ENCODE measurements at regions not wholly inside any gene's neighbourhood (a gene's known extent, or its start where the extent isn't known, plus 50 kb on each side); places are given as distances from the start of the nearest gene placed in this dataset.

GRCh38 chr10:75294866-75295701 lies 59.3 kb upstream of the COMTD1 start (continued):
- TF ChIP-seq TSHZ1 (tag by site-specific recombination; IDR thresholded peaks at IDR 0.05; ENCODE audit: borderline replicate concordance), result peak; percentile 94
- peak; percentile 86 for TF ChIP-seq ZBTB21 (tag by site-specific recombination; IDR thresholded peaks at IDR 0.05)
- peak; percentile 96 for TF ChIP-seq ZNF561 (tag by site-specific recombination; IDR thresholded peaks at IDR 0.05; ENCODE audit: borderline replicate concordance)
- TF ChIP-seq, protein P1, sequence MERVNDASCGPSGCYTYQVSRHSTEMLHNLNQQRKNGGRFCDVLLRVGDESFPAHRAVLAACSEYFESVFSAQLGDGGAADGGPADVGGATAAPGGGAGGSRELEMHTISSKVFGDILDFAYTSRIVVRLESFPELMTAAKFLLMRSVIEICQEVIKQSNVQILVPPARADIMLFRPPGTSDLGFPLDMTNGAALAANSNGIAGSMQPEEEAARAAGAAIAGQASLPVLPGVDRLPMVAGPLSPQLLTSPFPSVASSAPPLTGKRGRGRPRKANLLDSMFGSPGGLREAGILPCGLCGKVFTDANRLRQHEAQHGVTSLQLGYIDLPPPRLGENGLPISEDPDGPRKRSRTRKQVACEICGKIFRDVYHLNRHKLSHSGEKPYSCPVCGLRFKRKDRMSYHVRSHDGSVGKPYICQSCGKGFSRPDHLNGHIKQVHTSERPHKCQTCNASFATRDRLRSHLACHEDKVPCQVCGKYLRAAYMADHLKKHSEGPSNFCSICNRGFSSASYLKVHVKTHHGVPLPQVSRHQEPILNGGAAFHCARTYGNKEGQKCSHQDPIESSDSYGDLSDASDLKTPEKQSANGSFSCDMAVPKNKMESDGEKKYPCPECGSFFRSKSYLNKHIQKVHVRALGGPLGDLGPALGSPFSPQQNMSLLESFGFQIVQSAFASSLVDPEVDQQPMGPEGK (tag by site-specific recombination; IDR thresholded peaks at IDR 0.05), result peak; percentile 74
- no peak for TF ChIP-seq ZNF621 (tag by site-specific recombination; IDR thresholded peaks at IDR 0.05)
- peak; percentile 95 for TF ChIP-seq MEIS1 (CRISPR knock-in tag; IDR thresholded peaks at IDR 0.05; ENCODE audit: borderline replicate concordance)
- no peak for TF ChIP-seq ZNF292 (tag by site-specific recombination; IDR thresholded peaks at IDR 0.05; ENCODE audit: borderline replicate concordance, low read depth)
- peak; percentile 58 for TF ChIP-seq ZNF529 (tag by site-specific recombination; IDR thresholded peaks at IDR 0.05; ENCODE audit: insufficient replicate concordance)
- peak; percentile 66; the same call in 1 of the 2 replicates for TF ChIP-seq BCL6B (tag by site-specific recombination; IDR thresholded peaks at IDR 0.05)
- TF ChIP-seq SCRT2 (tag by site-specific recombination; IDR thresholded peaks at IDR 0.05), result peak; percentile 40
- no peak for TF ChIP-seq ZNF155 (tag by site-specific recombination; IDR thresholded peaks at IDR 0.05)
- TF ChIP-seq ZNF366 (tag by site-specific recombination; conservative IDR thresholded peaks at IDR 0.05), result peak; percentile 91; the same call in 1 of the 2 replicates
- TF ChIP-seq ZNF266 (tag by site-specific recombination; IDR thresholded peaks at IDR 0.05; ENCODE audit: low read depth), result peak; percentile 11; the same call in 1 of the 2 replicates
- TF ChIP-seq ZNF132 (tag by site-specific recombination; IDR thresholded peaks at IDR 0.05; ENCODE audit: borderline replicate concordance), result no peak
- peak; percentile 26; the same call in 1 of the 2 replicates for TF ChIP-seq ZNF423 (tag by site-specific recombination; IDR thresholded peaks at IDR 0.05)
- no peak for TF ChIP-seq ZNF837 (tag by site-specific recombination; IDR thresholded peaks at IDR 0.05)
- no peak for TF ChIP-seq ZNF48 (tag by site-specific recombination; IDR thresholded peaks at IDR 0.05)
- no peak for TF ChIP-seq ZNF133 (tag by site-specific recombination; IDR thresholded peaks at IDR 0.05)
- no peak for TF ChIP-seq ZNF138 (tag by site-specific recombination; IDR thresholded peaks at IDR 0.05; ENCODE audit: borderline replicate concordance)
- TF ChIP-seq ZNF513 (tag by site-specific recombination; IDR thresholded peaks at IDR 0.05), result peak; percentile 32; the same call in 1 of the 2 replicates
- no peak for TF ChIP-seq ZNF157 (tag by site-specific recombination; IDR thresholded peaks at IDR 0.05)
- no peak for TF ChIP-seq ZNF747 (tag by site-specific recombination; IDR thresholded peaks at IDR 0.05)
- no peak for TF ChIP-seq ZNF19 (tag by site-specific recombination; IDR thresholded peaks at IDR 0.05; ENCODE audit: low read depth)
- peak; percentile 96 for TF ChIP-seq ZSCAN30 (tag by site-specific recombination; IDR thresholded peaks at IDR 0.05)
- TF ChIP-seq ZBTB11 (tag by site-specific recombination; conservative IDR thresholded peaks at IDR 0.05; ENCODE audit: low read depth), result no peak

All from HEK293 (cell line).